ENCODE measurements at regions not wholly inside any gene's neighbourhood (a gene's known extent, or its start where the extent isn't known, plus 50 kb on each side); places are given as distances from the start of the nearest gene placed in this dataset.

- no peaks in the 10 kb centered on the region for H4K20me1 ChIP-seq (replicated peaks in 1 of 2; ENCODE audit: control insufficient read depth in 1 of 2, insufficient read depth in 2 of 2, low read length in 2 of 2)
- TF ChIP-seq TAF7 (optimal IDR thresholded peaks at IDR 0.05; ENCODE audit: borderline replicate concordance, low read depth, low read length) (no peak), RFX5 (IDR thresholded peaks at IDR 0.05; ENCODE audit: borderline replicate concordance, low read depth, low read length) (no peak), BACH1 (IDR thresholded peaks at IDR 0.05; ENCODE audit: low read length) (no peak), FOSL1 (IDR thresholded peaks at IDR 0.05; ENCODE audit: insufficient read depth, low read depth, low read length) (no peak), NRF1 (IDR thresholded peaks at IDR 0.05; ENCODE audit: low read depth, low read length) (no peak), POLR2AphosphoS5 (IDR thresholded peaks at IDR 0.05; ENCODE audit: low read depth, low read length) (no peak), USF2 (IDR thresholded peaks at IDR 0.05; ENCODE audit: low read length) (no peak), EZH2 (IDR thresholded peaks at IDR 0.05; ENCODE audit: low read depth, low read length, severe bottlenecking) (no peak), KDM4A (IDR thresholded peaks at IDR 0.05; ENCODE audit: low read depth, low read length, severe bottlenecking) (no peak), JUN (IDR thresholded peaks at IDR 0.05; ENCODE audit: low read depth, low read length) (no peak), TBP (IDR thresholded peaks at IDR 0.05; ENCODE audit: low read depth, low read length) (no peak), PHF8 (conservative IDR thresholded peaks at IDR 0.05; ENCODE audit: low read depth, low read length) (no peak), CREB1 (IDR thresholded peaks at IDR 0.05) (no peak)
Observed at GRCh38 chr1:59229138-59229537, 67.8 kb upstream of the FGGY start.

More at GRCh38 chr1:59229138-59229537, 67.8 kb upstream of the FGGY start:
- Histone ChIP-seq H4K91ac (replicated peaks; ENCODE audit: insufficient read length, low read length) (no peak overlapping the region), H3K4ac (replicated peaks; ENCODE audit: insufficient read length, low read depth, low read length) (no peak overlapping the region), H3K4me2 (ENCODE audit: insufficient read depth in 1 of 2, low read depth in 2 of 2, low read length in 2 of 2) (no peak overlapping the region), H3K23ac (ENCODE audit: insufficient read length) (no peak overlapping the region), H3K4me3 (ENCODE audit: extremely low read depth in 1 of 4, insufficient read depth in 2 of 4, low read depth in 3 of 4, low read length in 4 of 4) (no peak overlapping the region), H3K79me1 (ENCODE audit: low read depth, low read length) (no peaks in the 10 kb centered on the region), H3K14ac (ENCODE audit: insufficient read length) (no peak overlapping the region), H2AK5ac (ENCODE audit: low read depth, low read length) (no peak overlapping the region), H2AFZ (ENCODE audit: low read length) (no peak overlapping the region), H3K18ac (ENCODE audit: extremely low read depth, low read length) (no peak overlapping the region), H3K79me2 (ENCODE audit: control insufficient read depth in 1 of 2, insufficient read depth in 2 of 2, low read length in 2 of 2) (no peaks in the 10 kb centered on the region), H2BK20ac (ENCODE audit: low read length) (no peak overlapping the region), H3K23me2 (ENCODE audit: low read depth, low read length) (no peaks in the 10 kb centered on the region), H2BK12ac (ENCODE audit: low read depth, low read length) (no peak overlapping the region), H3K9me3 (ENCODE audit: insufficient read depth in 2 of 2, low read depth in 1 of 2, low read length in 1 of 2) (no peaks in the 10 kb centered on the region), H3K56ac (replicated peaks; ENCODE audit: insufficient read length, low read depth, low read length) (no peak overlapping the region), H2BK120ac (replicated peaks; ENCODE audit: low read depth, low read length) (no peak overlapping the region), H2BK5ac (ENCODE audit: low read depth, low read length) (no peak overlapping the region), H3K4me1 (replicated peaks in 1 of 4; ENCODE audit: control insufficient read depth in 3 of 4, insufficient read depth in 4 of 4, low read length in 3 of 4) (no peaks in the 10 kb centered on the region), H2BK15ac (ENCODE audit: low read length) (no peak overlapping the region), H4K5ac (ENCODE audit: insufficient read length, low read depth, low read length) (no peak overlapping the region), H4K8ac (ENCODE audit: extremely low read depth, insufficient read depth, low read length) (no peak overlapping the region), H3K9ac (replicated peaks in 1 of 4; ENCODE audit: extremely low read depth in 1 of 4, low read depth in 3 of 4, low read length in 3 of 4) (no peak overlapping the region), H3K36me3 (ENCODE audit: control insufficient read depth in 2 of 4, insufficient read depth in 4 of 4, low read length in 3 of 4) (no peaks in the 10 kb centered on the region), H3K27me3 (replicated peaks in 1 of 4; ENCODE audit: control insufficient read depth in 3 of 4, extremely low read depth in 1 of 4, insufficient read depth in 3 of 4, low read length in 3 of 4) (no peaks in the 10 kb centered on the region), H3K27ac (ENCODE audit: low read depth, low read length) (no peak overlapping the region)
- ChIA-PET CTCF (ENCODE audit: partially characterized antibody) (interaction anchor here (1.7 kb wide), 1 partner anchor 8 kb away, joined by 4 read pairs; no protein-coding TSS in a partner anchor), POLR2A (ENCODE audit: partially characterized antibody) (no interaction called here)
- DNase-seq (ENCODE audit: low read depth in 1 of 2, low spot score in 2 of 2): no peak
- no peak for FAIRE-seq

Measured in H1 (cell line).